Esophagus muscularis mucosa (tissue), 4 donors: ENCODE measurements at regions not wholly inside any gene's neighbourhood (a gene's known extent, or its start where the extent isn't known, plus 50 kb on each side); places are given as distances from the start of the nearest gene placed in this dataset.

Source experiments
- DNase-seq: peaks from one replicate; pipeline ENCODE4 v3.0.0-alpha.2; 2017; ENCODE audit errors: extremely low spot score
- H3K27ac ChIP-seq, 4 donors: fragments of 200-600 bp; sonication (generic); replicated peaks in 1 of 4; 1 replicate in 3 of 4; 2 replicates in 1 of 4; pipeline ENCODE4 v1.5.1; 2016 to 2019; ENCODE audit warnings: mild to moderate bottlenecking in 1 of 4
- H3K27me3 ChIP-seq, 4 donors: fragments of 200-600 bp; sonication (generic); one replicate each; pipeline versions ENCODE4 v1.5.1 to v1.6.0; 2016 to 2019
- H3K36me3 ChIP-seq, 4 donors: fragments of 200-600 bp; sonication (generic); one replicate each; pipeline ENCODE4 v1.5.1; 2016 to 2019
- H3K4me1 ChIP-seq, 4 donors: fragments of 200-600 bp; sonication (generic); one replicate each; pipeline ENCODE4 v1.5.1; 2016 to 2019
- H3K4me3 ChIP-seq, 4 donors: fragments of 200-600 bp; sonication (generic); 1 replicate in 2 of 4; 2 replicates in 2 of 4; pipeline ENCODE4 v1.5.1; 2016 to 2019; ENCODE audit warnings: mild to moderate bottlenecking in 4 of 4, moderate library complexity in 1 of 4
- H3K9me3 ChIP-seq, 4 donors: fragments of 200-600 bp; sonication (generic); 1 replicate in 3 of 4; 2 replicates in 1 of 4; pipeline ENCODE4 v1.5.1; 2016 to 2019
- CTCF ChIP-seq, 3 experiments: fragments of 200-600 bp in 2 of 3; fragments of 450-650 bp in 1 of 3; sonication (generic) in 2 of 3; IDR thresholded peaks; one replicate each; pipeline ENCODE4 v1.5.1; 2017 to 2019; ENCODE audit warnings: antibody characterized with exemption in 3 of 3, mild to moderate bottlenecking in 2 of 3, moderate library complexity in 1 of 3
- EP300 ChIP-seq: sonication (generic); formaldehyde crosslinking; IDR thresholded peaks from one replicate; pipeline ENCODE4 v1.6.1; 2017; ENCODE audit warnings: antibody characterized with exemption
- POLR2A ChIP-seq: fragments of 450-650 bp; IDR thresholded peaks from one replicate; pipeline ENCODE4 v1.6.1; 2017; ENCODE audit warnings: antibody characterized with exemption, moderate library complexity, mild to moderate bottlenecking, low read depth
- POLR2AphosphoS5 ChIP-seq, 2 donors: sonication (generic); formaldehyde crosslinking; IDR thresholded peaks; one replicate each; pipeline ENCODE4 v1.6.1; 2017; ENCODE audit warnings: antibody characterized with exemption in 2 of 2
- WGBS: methylation state at CpG from one replicate; pipeline ENCODE4 v1.1.5; 2018; 5-methylcytosine and 5-hydroxymethylcytosine counted together
- intact Hi-C: fragments of 100-400 bp; cut with DNase I; formaldehyde crosslinking; loops from one replicate; pipeline ENCODE4 v1.15.1; 2023

DNA sequence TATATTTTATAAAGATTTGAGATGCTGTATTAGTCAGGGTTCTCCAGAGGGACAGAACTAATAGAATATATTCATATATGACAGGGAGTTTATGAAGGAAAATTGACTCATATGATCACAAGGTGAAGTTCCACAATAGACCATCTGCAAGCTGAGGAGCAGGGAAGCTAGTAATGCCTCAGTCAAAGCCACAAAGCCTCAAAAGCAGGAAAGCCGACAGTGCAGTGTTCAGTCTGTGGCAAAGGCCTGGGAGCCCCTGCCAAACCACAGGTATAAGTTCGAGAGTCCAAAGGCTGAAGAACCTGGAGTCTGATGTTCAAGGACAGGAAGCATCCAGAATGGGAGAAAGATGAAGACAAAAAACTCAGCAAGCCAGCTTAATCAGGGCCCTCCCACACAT lies 382.2 kb downstream of the LRRC70 start:
- no peak for DNase-seq
- TF ChIP-seq CTCF (IDR thresholded peaks at IDR 0.05) = no peak
- TF ChIP-seq EP300 = no peak
- TF ChIP-seq POLR2A = no peak
- TF ChIP-seq POLR2AphosphoS5 (IDR thresholded peaks at IDR 0.05) = no peak
- H3K4me3 ChIP-seq = no peak overlapping the region
- H3K27me3 ChIP-seq = no peaks in the 10 kb centered on the region
- no peak overlapping the region for H3K27ac ChIP-seq
- no peaks in the 10 kb centered on the region for H3K36me3 ChIP-seq
- intact Hi-C loops = no loop called here
- H3K9me3 ChIP-seq = peaks cover 0 to 13% (median 3%) of the 10 kb centered on the region in 4 donors
- WGBS = 83% methylated on average over 2 of the region's 2 CpGs
- H3K4me1 ChIP-seq = no peaks in the 10 kb centered on the region

GRCh38 chr5:62956597-62956996 lies 378.0 kb downstream of the LRRC70 start:
- H3K27me3 ChIP-seq = no peaks in the 10 kb centered on the region
- no peaks in the 10 kb centered on the region for H3K9me3 ChIP-seq
- intact Hi-C loops = no loop called here
- 60% methylated on average over 2 of the region's 2 CpGs for WGBS
- no peak for TF ChIP-seq POLR2A
- no peak for TF ChIP-seq POLR2AphosphoS5 (IDR thresholded peaks at IDR 0.05)
- no peak for TF ChIP-seq EP300
- no peak for TF ChIP-seq CTCF (IDR thresholded peaks at IDR 0.05)
- no peak overlapping the region for H3K27ac ChIP-seq
- no peaks in the 10 kb centered on the region for H3K4me1 ChIP-seq
- no peak for DNase-seq
- H3K4me3 ChIP-seq = no peak overlapping the region
- no peaks in the 10 kb centered on the region for H3K36me3 ChIP-seq

GRCh38 chr5:62954578-62954977 lies 376.0 kb downstream of the LRRC70 start:
- no peak for DNase-seq
- Histone ChIP-seq H3K4me1 (no peaks in the 10 kb centered on the region), H3K9me3 (no peaks in the 10 kb centered on the region), H3K27me3 (no peaks in the 10 kb centered on the region), H3K4me3 (no peak overlapping the region), H3K27ac (no peak overlapping the region), H3K36me3 (no peaks in the 10 kb centered on the region)
- intact Hi-C loops = no loop called here
- 93% methylated on average over 2 of the region's 2 CpGs for WGBS
- TF ChIP-seq EP300 (no peak), POLR2A (no peak), POLR2AphosphoS5 (IDR thresholded peaks at IDR 0.05) (no peak), CTCF (IDR thresholded peaks at IDR 0.05) (no peak)

GRCh38 chr5:62948301-62948700 lies 369.7 kb downstream of the LRRC70 start:
- no peaks in the 10 kb centered on the region for H3K9me3 ChIP-seq
- no peaks in the 10 kb centered on the region for H3K4me1 ChIP-seq
- H3K4me3 ChIP-seq = no peak overlapping the region
- no peak for TF ChIP-seq CTCF (IDR thresholded peaks at IDR 0.05)
- TF ChIP-seq POLR2AphosphoS5 (IDR thresholded peaks at IDR 0.05) = no peak
- no peak for TF ChIP-seq POLR2A
- TF ChIP-seq EP300 = no peak
- DNase-seq = no peak
- intact Hi-C loops = no loop called here
- WGBS = 40% methylated on average over 1 of the region's 1 CpG
- no peaks in the 10 kb centered on the region for H3K27me3 ChIP-seq
- H3K36me3 ChIP-seq = no peaks in the 10 kb centered on the region
- no peak overlapping the region for H3K27ac ChIP-seq

DNA sequence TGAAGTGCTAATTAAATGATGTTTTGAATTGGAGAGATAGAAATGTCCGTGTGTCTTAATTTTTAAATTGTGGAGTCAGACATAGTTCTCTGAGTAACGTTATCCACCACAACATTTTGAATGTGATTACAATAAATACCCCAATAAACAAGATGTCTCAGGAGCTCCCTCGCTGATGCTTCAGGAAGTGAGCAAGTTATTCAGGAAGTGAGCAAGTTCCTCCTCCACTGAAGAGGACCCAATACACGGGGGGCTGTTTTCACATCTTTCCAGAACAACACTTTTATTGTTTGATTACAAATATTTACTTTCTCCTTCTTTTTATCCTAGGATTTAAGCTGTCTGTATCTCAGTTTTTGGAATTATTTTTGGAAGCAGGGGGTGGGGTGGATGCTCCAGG lies 363.8 kb downstream of the LRRC70 start:
- Histone ChIP-seq H3K27me3 (no peaks in the 10 kb centered on the region), H3K4me1 (no peaks in the 10 kb centered on the region), H3K36me3 (no peaks in the 10 kb centered on the region), H3K4me3 (no peak overlapping the region), H3K9me3 (no peaks in the 10 kb centered on the region), H3K27ac (no peak overlapping the region)
- no peak for DNase-seq
- TF ChIP-seq POLR2A = no peak
- TF ChIP-seq EP300 = no peak
- TF ChIP-seq CTCF (IDR thresholded peaks at IDR 0.05) = no peak
- TF ChIP-seq POLR2AphosphoS5 (IDR thresholded peaks at IDR 0.05) = no peak
- 58% methylated on average over 4 of the region's 4 CpGs for WGBS
- intact Hi-C loops = no loop called here
